T-helper 1 cell treated with Interleukin-12 subunit alpha and Interleukin-12 subunit beta and Interleukin-4 antibody, amounts not matched to agents 30 μg/mL and 1 μg/mL, for 36 hours (primary cell): ENCODE measurements at regions not wholly inside any gene's neighbourhood (a gene's known extent, or its start where the extent isn't known, plus 50 kb on each side); places are given as distances from the start of the nearest gene placed in this dataset.
"Not testable (repeated sequence)": the region's sequence is repeated elsewhere in the genome, so short reads cannot be mapped to it uniquely, and the experiment has no call there.

Experiments
- H3K27ac Mint-ChIP-seq: one replicate; pipeline ENCODE4 v1.8.0; 2021; ENCODE audit warnings: mild to moderate bottlenecking, mixed read lengths
- H3K27me3 Mint-ChIP-seq: one replicate; pipeline ENCODE4 v1.8.0; 2021; ENCODE audit warnings: low read depth, mixed read lengths
- H3K36me3 Mint-ChIP-seq: one replicate; pipeline ENCODE4 v1.8.0; 2021; ENCODE audit warnings: low read depth, mixed read lengths
- H3K4me1 Mint-ChIP-seq: one replicate; pipeline ENCODE4 v1.8.0; 2021; ENCODE audit warnings: low read depth, mixed read lengths
- H3K4me3 Mint-ChIP-seq: one replicate; pipeline ENCODE4 v1.8.0; 2021; ENCODE audit warnings: mild to moderate bottlenecking, moderate library complexity, mixed read lengths
- H3K9me3 Mint-ChIP-seq: one replicate; pipeline ENCODE4 v1.8.0; 2021; ENCODE audit warnings: mixed read lengths

DNA sequence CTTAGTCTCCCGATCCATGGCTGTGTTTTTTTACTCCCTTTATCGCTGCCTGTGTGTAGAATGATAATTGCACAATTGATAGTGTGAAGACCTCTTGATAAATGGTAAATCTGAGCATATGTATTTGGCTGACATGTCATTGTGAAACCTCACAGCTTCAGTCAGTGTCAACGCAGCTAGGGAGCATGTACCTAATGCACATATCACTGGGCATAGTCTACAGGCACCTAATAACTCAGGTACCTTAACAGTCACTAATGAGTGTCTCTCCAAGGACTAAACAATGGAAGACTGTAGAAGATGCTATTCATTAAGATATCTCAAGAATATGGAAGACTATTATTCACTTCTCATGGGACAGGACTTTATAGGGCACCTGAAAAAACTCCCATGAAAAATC is 101.0 kb upstream of the PTPN20 start:
- not testable (repeated sequence) for H3K27me3 Mint-ChIP-seq, H3K27ac Mint-ChIP-seq, H3K9me3 Mint-ChIP-seq, H3K36me3 Mint-ChIP-seq, H3K4me1 Mint-ChIP-seq, H3K4me3 Mint-ChIP-seq

DNA sequence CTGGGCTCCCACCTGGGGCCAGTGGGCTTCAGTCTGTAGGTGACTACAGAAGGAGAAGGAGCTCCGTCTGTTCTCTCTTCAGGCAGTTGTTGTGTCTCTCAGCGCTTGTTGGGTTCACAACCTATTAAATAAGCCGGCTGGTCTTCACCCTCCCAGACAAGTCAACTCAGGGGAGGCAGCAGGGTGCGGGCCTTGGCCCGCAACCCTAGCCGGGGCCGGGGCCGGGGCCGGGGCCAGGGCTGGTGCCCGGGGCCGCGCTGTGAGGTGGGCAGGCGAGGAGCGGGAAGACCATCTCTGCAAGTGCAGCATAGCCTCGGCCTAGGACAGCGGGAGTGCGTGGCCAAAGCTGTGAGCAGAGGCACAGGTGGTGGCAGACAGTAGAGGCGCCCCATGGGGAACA is 95.1 kb upstream of the PTPN20 start:
- H3K27me3 Mint-ChIP-seq, H3K4me3 Mint-ChIP-seq, H3K9me3 Mint-ChIP-seq: not testable (repeated sequence)

DNA sequence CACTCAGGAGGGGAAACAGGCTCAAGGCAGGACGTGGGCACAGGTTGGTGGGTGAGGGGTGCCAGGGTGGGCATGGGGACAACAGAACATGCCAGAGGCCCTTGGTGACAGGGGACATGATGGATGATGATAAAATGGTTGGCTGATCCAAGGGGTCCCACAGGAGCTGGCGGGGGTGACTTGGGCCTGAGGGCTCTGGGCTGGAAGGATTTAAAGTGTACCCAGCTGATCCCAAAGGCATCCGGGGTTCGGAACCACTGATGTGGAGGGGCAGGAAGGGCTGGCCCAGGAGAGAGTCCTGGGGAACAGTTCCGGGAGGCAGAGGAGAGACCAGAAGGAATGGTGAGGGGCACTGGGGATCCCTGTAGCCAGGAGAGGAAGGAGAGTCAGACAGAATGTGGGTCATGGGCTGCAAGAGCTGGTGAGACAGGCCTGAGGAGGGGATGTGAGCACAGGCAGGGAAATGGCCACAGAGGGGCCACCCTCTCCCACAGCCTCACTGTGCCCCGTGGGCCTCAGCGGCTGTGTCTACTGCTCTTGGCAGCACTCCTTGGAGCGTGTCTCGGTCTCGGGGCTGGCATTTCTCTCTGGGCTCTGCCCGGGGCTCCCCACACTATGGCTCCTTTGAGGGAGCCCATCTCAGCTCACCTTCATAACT is 70.7 kb upstream of the PTPN20 start:
- not testable (repeated sequence) for H3K9me3 Mint-ChIP-seq, H3K27me3 Mint-ChIP-seq, H3K27ac Mint-ChIP-seq, H3K4me1 Mint-ChIP-seq, H3K4me3 Mint-ChIP-seq, H3K36me3 Mint-ChIP-seq

More for the DNA sequence above, 95.1 kb upstream of the PTPN20 start:
- H3K36me3 Mint-ChIP-seq, H3K4me1 Mint-ChIP-seq, H3K27ac Mint-ChIP-seq: not testable (repeated sequence)

DNA sequence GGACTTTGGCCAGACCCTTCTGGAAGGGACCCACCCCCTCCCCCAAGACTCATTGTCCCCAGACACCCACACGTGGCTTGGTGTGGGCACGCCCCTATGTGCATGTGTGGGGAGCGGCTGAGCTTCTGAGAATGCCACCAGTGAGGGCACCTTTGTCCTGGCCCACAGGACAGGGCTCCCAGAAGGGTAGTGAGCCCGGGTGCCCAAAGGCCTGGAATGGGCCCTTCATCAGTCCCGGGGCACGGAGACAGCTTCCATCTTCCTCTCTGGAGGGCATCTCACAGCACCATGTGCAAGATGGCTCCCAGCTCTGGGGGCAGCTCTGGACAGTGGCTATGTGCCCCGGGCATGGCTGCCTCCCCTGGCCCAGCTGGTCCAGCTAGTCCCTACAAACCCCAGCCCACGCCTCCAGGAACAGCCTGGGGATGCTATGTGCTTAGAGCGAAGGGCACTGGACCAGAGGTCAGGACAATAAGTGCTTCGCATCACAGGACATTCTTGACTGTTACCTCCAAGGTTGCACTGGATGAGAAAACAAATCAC is 70.1 kb upstream of the PTPN20 start:
- not testable (repeated sequence) for H3K4me1 Mint-ChIP-seq, H3K36me3 Mint-ChIP-seq

DNA sequence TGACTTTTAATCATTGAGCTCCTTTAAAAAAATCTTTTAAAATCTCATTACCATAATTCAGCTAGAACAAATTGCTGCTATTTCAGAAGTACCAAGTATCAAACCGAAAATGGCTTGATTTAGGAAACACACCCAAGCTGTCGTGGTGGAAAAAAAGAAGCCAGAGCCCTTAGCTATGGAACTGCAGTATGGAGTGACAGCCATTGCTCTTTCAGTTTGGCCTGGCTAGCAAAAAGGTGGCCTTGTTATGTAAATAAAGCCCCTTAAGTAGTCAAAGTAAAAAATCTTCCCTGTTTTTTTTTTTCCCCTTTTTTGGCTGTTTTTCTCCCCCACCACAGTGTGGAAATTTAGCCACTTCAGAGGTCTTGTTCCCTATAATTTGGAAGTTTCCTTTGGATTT is 66.0 kb upstream of the PTPN20 start:
- H3K27me3 Mint-ChIP-seq, H3K9me3 Mint-ChIP-seq, H3K27ac Mint-ChIP-seq, H3K4me3 Mint-ChIP-seq, H3K4me1 Mint-ChIP-seq, H3K36me3 Mint-ChIP-seq: not testable (repeated sequence)

More for the DNA sequence above, 70.1 kb upstream of the PTPN20 start:
- not testable (repeated sequence) for H3K27me3 Mint-ChIP-seq, H3K27ac Mint-ChIP-seq, H3K4me3 Mint-ChIP-seq, H3K9me3 Mint-ChIP-seq

DNA sequence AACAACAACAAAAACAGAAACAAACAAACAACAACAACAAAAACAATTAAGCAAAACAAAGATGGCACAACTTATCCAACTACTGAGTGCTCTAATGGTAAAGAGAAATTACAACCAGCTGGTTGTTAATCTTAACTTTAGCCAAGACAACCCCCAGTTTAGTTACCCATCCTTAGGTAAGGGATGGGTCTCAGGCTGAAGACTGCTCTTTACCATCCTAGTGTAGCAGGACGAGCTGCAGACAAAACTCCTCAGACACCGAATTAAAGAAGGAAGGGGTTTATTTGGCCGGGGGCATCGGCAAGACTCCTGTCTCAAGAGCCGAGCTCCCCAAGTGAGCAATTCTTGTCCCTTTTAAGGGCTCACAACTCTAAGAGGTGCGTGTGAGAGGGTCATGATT is 65.6 kb upstream of the PTPN20 start:
- H3K36me3 Mint-ChIP-seq, H3K27me3 Mint-ChIP-seq, H3K9me3 Mint-ChIP-seq, H3K4me3 Mint-ChIP-seq, H3K27ac Mint-ChIP-seq, H3K4me1 Mint-ChIP-seq: not testable (repeated sequence)

DNA sequence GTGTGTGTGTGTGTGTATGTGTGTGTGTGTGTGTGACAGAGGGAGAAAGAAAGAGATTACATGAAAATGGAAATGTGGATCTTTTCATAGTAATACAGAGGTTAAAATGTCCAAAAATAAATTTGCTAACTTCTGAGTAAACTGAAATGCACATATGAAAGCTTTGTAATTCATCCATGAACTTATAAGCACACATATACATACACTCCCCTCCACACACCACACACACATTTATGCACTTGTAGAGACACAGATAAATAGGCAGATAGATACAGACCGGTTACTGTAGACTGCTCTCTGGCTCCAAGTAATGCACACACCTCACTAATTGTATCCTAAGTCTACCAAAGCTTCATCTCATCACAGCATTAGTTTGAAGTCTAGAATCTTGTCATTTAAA is 50.5 kb upstream of the PTPN20 start:
- H3K36me3 Mint-ChIP-seq, H3K27me3 Mint-ChIP-seq, H3K4me3 Mint-ChIP-seq, H3K4me1 Mint-ChIP-seq, H3K27ac Mint-ChIP-seq, H3K9me3 Mint-ChIP-seq: not testable (repeated sequence)
